ENCODE measurements at regions not wholly inside any gene's neighbourhood (a gene's known extent, or its start where the extent isn't known, plus 50 kb on each side); places are given as distances from the start of the nearest gene placed in this dataset.
"Not testable (repeated sequence)": the region's sequence is repeated elsewhere in the genome, so short reads cannot be mapped to it uniquely, and the experiment has no call there.

DNA sequence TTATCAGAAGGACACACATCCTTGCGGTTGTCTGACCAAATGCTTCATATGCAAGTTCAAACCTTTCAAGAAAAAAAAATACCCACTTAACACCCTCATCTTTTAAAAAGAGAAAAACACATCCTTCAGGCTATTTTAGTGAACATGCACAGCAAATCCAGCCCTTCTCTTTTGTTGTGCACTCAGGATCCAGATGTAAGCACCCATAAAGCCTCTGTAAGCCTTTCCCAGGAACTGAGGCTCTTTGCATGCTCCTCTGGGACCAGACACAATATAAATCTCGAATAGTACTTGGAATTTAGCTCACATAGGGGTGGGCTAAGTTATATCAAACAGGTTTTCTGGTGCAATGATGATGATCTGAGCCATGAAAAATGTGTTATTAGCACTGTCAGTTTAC, 308.8 kb upstream of the FAM98A start:
- no peak for DNase-seq

DNA sequence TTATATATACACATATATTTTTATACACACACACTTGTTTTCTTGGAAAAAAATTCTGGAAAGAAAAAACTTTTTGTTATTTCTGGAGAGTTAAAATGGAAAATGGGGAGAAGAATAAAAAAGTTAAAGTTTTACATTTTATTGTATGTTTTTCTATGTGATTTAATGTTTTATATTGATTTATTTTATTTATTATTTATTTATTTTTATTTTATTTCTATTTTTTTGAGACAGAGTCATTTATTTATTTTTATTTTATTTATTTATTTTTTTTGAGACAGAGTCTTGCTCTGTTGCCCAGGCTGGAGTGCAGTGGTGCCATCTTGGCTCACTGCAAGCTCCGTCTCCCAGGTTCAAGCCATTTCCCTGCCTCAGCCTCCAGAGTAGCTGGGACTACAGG, 307.0 kb upstream of the FAM98A start:
- not testable (repeated sequence) for DNase-seq

DNA sequence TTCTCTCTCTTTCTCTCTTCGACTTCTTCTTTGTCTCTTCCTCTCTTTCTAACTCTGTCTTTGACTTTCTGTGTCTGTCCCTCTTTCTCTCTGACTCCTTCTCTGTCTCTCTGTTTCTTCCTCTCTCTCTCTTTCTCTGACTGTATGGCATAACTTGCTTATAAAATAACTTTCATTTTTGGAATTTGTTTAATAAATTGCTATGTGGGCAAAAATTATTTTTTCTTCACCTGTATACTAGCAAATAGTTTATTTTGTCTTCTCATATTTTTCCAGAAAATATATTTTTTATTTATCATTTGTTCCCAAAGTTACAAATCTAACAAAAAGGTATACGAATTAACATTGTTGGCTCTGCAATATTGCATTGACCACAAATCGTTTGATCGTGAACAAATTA, 305.7 kb upstream of the FAM98A start:
- no peak for DNase-seq

- DNase-seq: no peak
Observed at GRCh38 chr2:33903701-33904100, 304.6 kb upstream of the FAM98A start.

GRCh38 chr2:33903215-33903614, 304.1 kb upstream of the FAM98A start:
- DNase-seq: no peak

DNA sequence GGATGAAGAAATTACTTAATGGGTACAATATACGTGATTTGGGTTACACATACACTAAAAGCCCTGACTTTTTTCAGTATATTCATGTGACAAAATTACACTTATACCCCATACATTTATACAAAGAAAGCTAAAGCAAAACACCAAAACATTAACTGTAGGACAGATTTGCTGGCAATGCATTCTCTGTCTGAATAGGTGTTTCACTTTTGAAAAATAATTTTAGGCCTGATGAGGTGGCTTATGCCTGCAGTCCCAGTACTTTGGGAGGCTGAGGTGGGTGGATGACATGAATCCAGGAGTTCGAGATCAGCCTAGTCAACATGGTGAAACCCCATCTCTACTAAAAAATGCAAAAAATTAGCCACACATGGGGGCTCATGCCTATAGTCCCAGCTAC, 301.5 kb upstream of the FAM98A start:
- no peak for DNase-seq

DNA sequence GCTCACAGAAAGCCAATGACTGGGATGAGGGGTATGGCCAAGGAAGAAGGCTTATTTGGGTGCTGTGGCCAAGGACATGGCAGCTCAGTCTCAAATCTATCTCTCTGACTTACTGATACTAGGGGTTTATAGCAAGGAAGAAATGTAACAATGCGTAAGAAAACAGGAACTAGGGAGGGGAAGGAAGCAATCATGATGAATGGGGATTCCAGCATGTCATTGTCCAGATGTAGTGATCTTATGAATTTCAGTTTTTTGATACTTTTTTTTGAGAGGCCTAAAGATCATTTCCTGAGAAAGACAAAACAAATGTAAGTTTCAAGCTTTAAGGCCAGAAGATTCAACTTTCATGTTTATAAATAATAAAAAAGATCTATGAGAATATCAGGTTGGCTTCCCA, 298.6 kb upstream of the FAM98A start:
- DNase-seq: peak in 1 of 2 donors; percentile 38

GRCh38 chr2:33893824-33894223, 294.7 kb upstream of the FAM98A start:
- DNase-seq: no peak

DNA sequence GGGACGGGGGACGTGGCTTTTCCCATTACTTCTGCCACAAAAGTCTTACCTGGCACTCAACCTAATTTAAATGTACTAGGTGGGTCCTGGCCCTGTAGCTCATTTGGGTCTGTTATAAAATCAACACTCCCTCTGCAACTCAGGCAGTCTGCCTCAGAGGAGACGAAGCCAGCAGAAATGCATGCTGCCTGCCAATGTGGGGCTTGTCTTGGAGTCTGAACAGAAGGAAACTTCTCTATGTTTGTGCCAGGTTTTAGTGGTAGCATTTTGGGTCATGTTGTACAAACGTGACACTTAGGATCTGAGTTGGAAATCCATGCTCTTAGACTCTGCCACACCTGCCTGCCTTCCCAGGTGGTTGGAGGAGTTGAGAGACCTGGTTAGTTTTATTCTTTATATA, 292.5 kb upstream of the FAM98A start:
- DNase-seq: no peak

- DNase-seq: no peak
Observed at GRCh38 chr2:33890686-33891085, 291.6 kb upstream of the FAM98A start.

GRCh38 chr2:33877348-33878016, 278.4 kb upstream of the FAM98A start:
- no peak for DNase-seq

DNA sequence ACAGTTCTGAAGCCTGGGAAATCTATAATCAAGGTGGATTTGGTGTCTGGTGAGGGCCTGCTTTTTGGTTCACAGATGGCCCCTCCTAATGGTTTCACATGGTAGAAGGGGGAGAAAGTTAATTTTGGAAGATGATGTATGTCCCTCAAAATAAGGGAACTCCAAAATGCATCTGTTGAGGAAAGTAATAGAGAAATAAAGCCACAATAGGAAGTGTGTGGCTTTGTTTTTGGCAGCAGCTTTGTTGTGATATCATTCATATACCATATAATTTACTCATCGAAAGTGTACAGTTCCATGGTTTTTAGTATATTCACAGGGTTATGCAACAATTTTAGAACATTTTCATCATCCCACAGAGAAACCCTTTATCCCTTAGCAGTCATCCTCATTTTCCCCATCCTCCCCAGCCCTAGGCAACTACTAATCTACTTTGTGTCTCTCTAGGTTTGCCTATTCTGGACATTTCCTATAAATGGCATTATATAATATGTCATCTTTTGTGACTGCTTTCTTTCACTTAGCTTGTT, 274.0 kb upstream of the FAM98A start:
- DNase-seq: peak in 1 of 2 donors; percentile 30

GRCh38 chr2:33859811-33860461, 260.8 kb upstream of the FAM98A start:
- DNase-seq: peak in 1 of 2 donors; percentile 34

GRCh38 chr2:33859176-33859575, 260.1 kb upstream of the FAM98A start:
- peak in 1 of 2 donors; percentile 4 for DNase-seq

DNA sequence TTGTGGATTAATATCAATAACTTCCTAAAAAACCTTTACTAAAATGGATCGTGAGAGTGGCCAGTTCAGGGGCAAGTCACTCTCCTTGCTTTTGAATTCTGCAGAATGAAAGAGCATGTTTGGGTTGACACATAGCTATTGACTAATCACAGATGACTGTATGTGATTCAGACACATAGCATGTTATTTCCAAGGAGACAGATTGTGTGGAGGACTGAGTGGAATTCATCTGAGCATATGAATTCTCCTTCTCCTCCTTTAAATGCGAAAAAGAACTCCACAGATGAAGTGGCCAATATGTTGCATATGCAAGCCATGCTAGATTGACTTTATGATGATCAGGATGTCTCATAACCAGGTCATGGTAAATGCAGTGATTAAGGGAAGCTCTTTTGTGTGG, 249.4 kb upstream of the FAM98A start:
- DNase-seq: no peak

DNA sequence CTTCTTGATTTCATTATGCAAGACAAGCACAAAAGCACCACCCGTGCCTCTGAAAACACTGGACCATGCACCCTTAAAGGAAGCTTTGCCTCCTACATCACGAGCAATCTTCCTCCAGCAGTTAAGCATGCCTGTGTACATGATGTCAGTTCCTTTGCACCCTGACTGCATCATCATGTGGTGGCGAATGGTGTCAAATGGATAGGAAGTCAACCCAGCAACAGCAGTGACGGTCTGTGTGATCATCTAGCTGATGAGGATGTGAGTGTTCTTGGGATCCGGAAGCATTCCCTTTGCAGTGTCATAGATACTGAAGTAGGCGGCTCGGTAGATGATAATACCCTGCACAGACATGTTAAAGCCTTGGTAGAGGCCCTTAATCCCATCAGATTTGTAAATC, 240.7 kb upstream of the FAM98A start:
- DNase-seq: no peak

- DNase-seq: no peak
Observed at GRCh38 chr2:33836628-33837027, 237.5 kb upstream of the FAM98A start.

GRCh38 chr2:33835911-33836310, 236.8 kb upstream of the FAM98A start:
- no peak for DNase-seq

GRCh38 chr2:33822964-33823363, 223.9 kb upstream of the FAM98A start:
- no peak for DNase-seq

DNA sequence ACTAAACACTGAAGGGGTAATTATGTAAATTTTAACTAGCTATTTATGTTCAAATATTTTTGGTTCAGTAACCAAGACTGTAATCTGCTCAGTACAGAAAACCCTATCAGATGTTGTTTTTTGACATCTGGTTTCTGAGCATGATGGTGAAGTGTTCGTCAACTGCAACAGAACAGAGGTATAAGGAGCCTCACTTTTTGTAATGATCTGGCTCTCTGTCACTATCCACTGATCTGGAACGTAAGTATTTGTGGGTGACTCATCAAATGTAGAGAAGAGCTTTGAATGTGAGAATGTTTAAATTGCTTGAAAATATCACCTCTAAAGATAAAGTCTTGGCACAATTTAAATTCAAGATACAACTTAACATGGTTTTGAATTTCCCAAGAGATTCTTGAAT, 213.6 kb upstream of the FAM98A start:
- no peak for DNase-seq

DNA sequence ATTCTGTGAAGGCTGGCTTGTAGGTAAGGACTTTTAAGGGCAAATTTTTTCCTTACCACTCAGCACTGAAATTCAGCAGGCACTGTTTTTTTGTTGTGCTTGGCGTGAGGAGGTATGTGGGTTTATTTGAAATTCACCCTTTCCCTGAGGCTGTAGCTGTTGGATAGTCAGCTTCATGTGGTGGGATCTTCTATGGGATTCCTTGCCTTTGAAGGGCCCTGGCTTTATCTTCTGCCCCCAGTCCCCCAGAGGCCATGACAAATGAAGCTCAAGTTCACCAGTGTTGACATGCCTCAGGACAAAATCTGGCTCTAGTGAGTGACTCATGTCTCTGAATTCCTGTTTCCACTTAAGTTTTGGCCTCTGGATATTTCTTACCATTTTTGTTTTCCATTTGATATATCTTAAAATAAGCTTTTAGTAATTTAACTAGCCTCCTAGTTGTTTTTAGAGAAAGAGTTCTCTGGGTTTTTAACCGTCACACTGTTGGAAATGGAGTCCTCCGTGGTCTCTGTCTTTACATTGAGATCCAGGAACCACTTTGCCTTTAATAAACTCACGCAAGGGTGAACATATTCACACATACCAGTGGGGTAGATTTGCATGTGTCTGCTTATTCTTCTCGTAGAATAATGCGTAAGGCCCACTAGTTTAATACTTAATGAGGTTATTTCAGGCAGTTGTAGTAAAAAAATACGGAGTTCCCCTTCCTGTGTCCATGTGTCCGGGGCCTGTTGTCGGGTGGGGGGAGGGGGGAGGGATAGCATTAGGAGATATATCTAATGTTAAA, 211.1 kb upstream of the FAM98A start:
- no peak for DNase-seq

DNA sequence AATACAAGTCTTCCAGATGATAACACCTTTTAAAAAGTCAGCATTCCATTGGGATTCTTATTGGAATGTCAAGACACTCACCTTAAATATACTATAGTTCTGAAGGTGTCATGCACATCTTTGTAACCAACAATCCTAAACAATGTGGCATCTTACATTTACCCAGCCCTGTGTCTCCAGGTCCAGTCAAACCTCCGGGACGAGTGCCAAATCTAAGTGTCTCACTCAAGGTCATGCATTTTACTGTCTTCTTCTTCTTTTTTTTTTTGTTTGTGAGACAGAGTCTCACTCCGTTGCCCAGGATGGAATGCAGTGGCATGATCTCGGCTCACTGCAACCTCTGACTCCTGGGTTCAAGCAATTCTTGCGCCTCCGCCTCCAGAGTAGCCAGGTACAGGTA, 206.9 kb upstream of the FAM98A start:
- no peak for DNase-seq

DNA sequence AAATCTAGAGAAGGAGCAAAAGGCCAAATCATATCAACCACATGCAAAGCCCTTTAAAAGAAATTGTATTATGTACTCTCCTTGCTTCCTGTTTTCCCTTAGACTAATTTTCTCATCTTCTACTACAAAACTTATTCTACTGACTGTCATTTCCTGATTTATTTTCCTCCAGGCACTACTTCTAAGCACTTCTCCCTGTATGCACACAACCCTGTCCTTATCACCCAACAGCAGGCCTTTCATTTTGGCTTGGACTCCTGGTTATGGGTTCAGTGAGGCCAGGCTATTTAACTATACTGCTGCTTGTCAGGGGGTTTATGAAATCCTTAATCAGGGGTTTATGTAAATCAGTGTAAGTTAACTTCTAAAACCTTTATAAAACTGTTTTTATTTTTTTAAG, 205.1 kb upstream of the FAM98A start:
- no peak for DNase-seq

DNA sequence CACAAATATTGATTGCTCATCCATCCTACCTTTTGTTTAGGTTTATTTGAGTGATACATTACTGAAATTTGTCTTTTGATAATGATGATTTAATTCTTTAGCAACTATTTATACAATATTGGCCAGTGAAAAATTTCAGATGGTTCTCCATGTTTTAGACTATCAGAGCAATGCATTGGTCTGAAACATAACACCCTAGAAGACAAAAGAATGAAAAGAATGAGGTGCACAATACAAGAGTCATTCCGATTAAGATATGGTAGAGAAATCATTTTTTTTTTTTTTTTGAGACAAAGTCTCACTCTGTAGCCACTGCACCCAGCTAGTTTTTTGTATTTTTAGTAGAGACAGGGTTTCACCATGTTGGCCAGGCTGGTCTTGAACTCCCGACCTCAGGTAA, 197.4 kb upstream of the FAM98A start:
- DNase-seq: no peak
